Stimulated activated CD4-positive, alpha-beta T cell treated with anti-CD3 and anti-CD28 coated beads, Interleukin-15, amount 100 ng/mL, for 48 hours (primary cell): ENCODE measurements at regions not wholly inside any gene's neighbourhood (a gene's known extent, or its start where the extent isn't known, plus 50 kb on each side); places are given as distances from the start of the nearest gene placed in this dataset.

Source experiments
- DNase-seq, 2 donors: peaks; one replicate each; pipeline ENCODE4 v3.0.0-alpha.2; 2020; ENCODE audit warnings: low read depth in 2 of 2

DNA sequence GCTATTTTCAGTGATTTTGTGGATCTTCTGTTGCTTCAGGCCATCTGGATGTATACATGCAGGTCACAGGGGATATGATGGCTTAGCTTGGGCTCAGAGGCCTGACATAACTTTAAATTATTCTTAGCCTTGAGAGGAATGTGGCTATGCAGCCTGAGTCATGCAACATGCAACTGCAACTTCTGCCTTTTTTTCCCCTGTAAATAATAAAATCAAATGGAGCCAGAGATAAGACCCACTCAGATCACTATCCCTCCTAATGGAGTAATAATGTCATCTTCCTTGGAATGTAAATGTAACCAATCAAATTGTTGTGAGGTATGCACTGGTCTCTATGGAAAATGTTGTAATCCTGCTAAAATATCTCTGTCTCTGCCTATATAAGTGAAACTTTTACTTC is 54.9 kb downstream of the MAGEB17 start:
- no peak for DNase-seq

DNA sequence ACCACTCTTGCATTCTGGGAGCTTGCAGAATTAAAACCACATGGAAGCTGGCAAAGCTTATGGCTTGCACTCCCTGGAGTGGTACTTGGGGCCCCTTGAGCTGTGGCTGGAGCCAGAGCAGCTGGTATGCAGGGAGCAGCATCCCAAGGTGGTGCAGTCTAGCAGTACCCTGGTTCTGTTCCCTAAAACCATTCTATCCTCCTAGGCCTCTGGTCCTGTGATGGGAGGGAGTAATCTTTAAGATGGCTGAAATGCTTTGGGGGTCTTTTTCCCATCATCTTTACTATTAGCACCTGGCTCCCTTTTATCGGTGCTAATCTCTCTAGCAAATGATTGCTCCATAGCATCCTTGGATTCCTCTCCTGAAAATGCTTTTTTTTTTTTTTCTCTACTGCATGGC is 56.1 kb downstream of the MAGEB17 start:
- DNase-seq, result no peak

DNA sequence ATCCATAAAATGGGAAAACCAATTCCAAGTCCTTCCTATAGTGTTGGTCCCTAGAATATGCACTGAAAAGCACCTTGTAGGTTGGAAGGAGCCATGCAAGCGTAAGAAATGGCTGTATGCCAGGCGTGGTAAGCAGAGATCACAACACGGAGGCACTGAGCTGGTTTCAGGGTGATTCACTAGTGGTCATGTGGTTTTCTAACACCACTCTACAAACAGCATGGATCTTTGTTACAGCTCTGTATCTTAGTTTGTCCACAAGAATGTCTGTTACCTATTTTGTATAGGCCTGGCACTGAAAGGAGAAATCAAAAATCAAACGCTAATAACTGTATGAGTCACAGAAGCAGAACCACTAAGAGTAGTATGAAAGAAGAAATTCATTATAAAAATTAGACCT is 71.9 kb downstream of the MAGEB17 start:
- DNase-seq, result peak in 1 of 2 donors; percentile 7

DNA sequence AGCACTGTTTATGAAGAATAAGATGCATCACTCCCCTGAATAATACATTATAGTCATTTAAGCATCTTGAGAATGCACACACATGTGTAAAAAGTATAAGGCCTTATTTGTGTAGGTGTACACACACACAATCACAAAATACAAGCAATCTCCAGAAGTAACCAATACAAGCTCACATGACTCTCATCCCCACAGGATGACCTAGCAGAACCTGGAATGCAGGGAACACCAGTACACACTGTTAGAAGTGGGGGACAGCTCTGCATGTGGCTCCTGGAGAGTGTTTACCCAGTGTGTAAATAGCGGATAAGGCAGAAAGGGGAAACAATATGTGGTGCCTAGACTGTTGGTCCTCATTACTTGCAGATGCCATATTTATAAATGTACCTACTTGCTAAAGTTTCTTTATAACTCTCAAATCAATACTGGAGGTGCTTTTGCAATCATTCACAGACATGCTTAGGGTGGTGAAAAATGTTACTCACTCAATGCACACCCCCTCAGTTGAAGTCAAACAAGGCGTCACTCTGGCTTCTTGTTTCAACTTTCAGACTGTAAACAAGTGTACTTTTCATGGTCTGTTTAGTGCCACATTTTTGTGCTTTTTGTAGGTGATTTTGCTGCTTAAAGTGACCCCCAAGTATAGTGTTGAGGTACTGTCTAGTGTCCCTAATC is 73.1 kb downstream of the MAGEB17 start:
- no peak for DNase-seq

DNA sequence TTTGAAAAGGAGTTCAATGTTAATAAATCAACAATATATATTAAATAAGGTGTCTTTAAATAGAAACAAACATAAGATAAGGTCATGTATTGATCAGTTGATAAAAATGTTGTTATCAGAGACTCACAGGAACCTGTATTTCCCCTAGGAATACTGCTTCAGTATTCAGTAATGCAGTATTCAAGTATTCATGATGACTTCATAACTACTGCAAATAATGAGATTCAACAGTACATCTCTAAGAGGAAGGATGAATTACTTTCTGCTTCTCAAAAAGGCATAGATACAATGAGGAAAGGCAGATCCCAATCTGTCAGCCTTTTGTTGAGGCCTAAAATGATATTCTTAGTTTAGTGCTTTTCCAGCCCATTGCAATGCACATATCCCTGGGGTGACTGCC is 73.7 kb downstream of the MAGEB17 start:
- DNase-seq, result no peak

DNA sequence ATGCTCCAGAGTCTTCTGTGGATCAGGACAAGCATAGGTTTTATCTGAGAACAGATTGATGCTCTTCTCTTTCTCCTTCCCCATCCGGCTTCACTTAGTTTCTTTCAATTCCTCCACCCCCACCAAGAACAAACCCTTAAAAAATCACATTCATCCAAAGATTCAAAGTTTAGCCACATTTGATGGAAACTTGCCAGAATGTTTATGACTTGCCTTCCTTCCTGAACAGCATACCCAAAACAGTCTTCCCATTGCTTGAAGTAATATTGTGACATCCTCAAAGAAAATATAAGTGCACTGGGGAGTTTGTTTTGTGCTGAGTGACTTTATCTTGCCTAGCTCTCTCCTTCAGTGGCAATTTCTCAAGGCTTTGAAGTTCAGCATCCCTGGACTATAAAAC is 83.0 kb downstream of the MAGEB17 start:
- no peak for DNase-seq

DNA sequence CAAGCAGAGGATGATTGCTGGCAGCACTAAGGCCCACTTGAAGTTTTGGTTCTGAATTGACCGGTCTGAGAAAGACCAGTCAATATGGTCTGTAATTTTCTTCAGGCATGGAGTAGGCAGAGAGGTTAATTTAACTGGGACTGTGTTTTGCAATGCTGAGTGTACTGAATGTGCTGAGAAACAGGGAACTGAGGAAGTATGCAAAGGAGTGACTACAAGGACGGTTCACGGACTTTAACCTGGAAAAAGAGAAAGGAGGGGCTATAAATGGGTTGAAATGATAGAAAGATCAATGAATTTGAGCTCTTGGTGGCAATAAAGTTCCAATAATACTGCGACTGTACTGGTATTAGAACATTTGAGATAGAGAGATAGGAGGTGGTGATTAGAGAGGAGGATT is 84.5 kb downstream of the MAGEB17 start:
- DNase-seq, result no peak

DNA sequence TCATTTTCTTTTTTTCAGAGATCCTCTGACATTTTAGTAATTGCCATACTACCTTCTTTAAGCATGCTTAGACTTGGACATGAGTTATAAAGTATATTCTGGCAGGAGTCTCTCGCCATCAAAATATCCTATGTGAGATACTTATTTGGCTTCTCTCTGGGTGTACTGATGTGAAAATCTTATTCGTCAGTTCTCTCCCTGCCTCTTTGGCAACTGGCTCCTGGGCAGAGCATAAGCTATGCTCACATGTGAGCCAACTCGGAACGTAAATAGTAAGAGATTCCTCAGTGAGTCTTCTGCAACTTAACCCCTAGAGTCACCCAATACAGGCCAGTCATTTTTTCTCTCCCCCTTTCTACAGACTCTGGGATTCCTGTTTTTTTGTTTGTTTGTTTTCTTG is 91.6 kb downstream of the MAGEB17 start:
- no peak for DNase-seq

DNA sequence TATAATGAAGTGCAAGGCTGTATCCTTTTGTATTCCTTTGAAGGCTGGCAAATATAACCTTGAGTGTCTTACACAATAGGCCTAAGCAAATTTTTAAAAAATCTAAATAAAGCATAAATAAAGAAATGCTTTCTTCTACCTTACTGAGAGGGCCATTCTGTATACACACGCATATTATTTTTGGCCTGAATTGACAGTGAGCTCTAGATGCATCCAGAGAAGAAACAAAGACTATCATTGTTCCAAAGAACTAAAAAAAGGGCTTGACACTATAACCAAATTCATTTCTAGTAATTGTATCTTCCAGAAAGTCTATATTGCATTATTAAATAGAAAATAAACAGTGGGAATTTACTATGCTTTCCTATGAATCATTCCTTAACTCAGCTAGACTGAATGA is 100.2 kb downstream of the MAGEB17 start:
- no peak for DNase-seq

DNA sequence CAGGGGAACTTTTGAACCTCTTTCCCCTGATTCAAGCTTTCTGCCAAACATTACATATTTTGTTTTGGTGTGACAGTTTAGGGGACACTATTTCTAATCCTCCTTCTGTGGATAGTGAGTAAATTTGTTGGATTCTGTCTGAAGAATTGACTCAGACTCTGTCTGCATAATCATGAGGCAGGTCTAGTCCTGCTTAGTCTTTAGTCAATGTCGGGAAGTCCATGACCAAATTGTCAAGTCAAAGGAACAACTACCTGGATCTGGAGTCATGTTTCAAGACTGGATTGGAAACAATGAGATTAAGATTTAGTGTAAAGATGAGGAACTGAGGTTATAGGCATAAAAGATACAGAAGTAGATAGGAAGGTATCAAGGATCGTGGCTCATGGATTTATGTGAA is 100.9 kb downstream of the MAGEB17 start:
- DNase-seq, result no peak

DNA sequence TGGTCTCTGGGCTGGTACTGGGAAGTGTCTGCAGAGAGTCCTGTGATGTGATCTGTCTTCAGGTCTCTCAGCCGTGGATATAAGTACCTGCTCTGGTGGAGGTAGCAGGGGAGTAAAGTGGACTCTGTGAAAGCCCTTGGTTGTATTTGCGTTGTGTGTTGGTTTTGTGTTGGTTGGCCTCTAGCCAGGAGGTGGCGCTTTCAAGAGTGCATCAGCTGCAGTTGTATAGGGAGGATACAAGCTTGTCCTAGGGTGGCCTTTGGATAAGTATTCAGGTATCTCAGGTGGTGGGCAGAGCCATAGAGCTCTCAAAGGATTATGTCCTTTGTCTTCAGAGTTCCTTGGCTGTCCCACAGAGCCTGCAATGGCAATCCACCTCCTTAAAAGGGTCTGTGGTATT is 111.6 kb downstream of the MAGEB17 start:
- DNase-seq, result no peak

DNA sequence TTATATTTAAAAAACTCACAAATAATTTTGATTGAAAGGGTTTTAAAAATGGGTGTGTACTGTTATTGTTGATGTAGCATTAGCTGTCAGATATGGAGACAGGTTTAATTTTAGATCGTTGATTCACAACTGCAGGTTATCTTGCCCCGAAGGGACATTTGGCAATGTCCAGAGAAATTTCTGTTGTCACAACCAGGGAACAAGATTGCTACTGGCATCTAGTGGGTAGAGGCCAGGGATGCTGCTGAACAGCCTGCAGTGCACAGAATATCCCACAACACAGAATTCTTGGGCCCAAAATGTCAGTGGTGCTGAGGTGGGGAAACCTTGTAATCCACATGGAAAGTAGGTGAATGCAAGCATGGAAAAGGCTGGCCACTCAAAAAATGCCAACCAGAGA is 114.9 kb downstream of the MAGEB17 start:
- DNase-seq, result no peak

DNA sequence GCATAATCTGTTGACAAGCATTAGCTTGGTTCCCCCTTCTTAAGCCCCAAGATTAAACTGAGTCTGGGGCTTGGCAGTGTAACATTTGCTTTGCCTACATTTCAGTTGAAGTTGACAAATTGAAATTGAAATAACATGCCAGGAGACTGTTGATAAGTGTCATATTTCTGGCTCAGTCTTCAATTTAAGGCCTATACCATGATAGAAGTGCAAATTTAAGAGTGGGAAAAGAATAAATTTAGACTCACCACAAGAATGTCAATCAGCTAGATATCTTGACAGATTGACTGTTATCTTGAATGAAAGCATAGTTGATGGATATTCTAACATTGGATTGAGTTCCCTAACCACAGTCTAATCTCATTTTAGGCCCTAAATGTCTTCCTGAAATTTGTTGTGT is 117.6 kb downstream of the MAGEB17 start:
- no peak for DNase-seq

DNA sequence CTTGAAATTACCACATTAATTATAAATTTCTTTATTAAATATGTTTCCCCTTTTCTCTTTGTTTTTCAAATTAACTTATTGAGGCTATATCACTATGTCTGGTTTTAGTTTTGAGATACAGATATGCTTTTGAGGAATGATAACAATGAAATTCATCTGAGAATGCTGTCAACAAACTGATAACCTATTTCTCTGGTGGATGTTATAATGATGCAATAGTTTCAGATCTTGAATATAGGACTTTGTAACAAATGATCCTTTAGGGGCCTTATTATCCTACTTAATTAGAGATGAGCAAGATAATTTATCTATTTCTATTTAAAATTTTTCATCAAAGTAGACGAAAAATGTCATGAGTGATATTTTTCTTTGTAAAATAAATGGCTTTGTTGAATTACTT is 123.7 kb downstream of the MAGEB17 start:
- DNase-seq, result no peak

DNA sequence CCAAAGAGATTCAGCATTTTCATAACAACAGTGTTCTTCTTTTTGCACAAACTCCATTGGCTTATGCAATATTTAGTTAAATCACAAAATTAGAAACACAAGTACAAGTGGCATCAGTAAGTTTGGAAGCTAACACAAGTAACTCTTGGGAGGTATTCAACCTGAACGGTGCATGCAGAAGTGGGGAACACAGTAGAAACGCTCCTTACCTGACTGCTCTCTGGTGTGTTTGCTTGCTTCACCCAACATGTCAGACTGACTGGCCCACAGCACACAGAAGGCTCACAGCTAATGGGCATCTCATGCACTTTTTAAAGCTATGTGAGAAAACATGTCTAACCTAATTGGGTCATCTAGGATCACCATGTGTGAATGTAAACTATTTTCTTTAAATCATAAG is 133.6 kb downstream of the MAGEB17 start:
- no peak for DNase-seq

DNA sequence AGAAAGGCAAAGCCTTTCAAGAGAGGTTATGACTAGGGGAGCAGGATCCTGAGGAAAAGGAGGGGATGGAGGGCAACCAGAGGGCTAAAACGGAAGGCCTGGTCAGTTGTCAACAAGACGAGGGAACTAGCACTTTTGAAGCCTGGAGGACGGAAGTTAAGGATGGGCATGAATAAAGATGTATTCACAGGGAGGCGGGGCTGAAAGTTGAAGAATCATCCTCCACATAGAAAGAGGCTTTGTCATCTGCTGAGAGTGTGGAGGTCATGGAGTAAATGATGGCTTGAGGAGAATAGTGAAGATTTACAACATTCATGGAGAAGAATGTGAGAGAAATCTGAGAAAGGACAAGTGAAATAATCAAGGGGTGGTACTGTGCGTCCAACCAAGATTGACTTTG is 137.5 kb downstream of the MAGEB17 start:
- no peak for DNase-seq

DNA sequence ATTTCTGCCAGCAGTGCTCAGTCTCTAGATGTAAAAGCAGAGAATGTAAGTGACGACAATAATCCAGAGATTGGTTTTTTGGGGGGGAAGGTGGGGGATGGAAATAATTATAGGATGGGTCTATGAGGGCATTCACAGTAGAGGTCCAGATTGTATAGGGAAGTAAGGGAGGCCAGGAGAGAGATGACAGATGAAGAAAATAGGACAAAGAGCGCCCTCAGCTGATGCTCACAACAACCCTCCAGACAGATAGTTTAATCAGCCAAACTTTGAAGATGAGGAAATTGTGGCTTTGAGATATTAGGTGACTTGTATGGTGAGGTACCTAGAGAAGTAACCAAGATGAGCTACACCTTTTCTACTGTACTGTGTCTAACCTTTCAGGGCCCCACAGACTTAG is 137.9 kb downstream of the MAGEB17 start:
- no peak for DNase-seq

DNA sequence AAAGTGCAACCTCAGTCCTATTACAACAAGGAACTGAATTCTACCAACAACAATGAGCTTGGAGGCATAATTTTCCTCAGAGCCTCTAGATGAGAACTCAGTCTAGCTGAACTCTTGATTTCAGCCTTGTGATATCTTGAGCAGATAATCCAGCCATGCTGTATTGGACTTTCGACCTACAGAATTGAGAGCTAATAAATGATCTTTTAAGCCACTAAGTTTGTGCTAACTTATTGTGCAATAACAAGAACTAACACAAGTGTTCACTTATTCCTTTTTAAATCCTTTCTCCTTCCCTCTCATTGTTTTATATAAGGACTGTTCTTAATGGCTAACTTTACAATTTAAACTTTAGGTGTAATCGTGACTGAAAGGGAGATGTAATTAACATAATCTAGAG is 140.7 kb downstream of the MAGEB17 start:
- DNase-seq, result no peak

DNA sequence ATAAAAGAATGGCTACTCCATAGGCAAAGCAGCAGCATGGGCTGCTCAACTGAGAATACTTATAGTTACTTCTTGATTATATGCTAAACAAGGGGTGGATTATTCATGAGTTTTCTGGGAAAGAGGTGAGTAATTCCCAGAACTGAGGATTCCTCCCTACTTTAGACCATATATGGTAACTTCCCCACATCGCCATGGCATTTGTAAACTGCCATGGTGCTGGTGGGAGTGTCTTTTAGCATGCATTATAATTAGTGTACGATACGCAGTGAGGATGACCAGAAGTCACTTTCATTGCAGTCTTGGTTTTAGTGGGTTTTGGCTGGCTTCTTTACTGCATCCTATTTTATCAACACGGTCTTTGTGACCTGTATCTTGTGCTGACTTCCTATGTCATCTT is 141.5 kb downstream of the MAGEB17 start:
- no peak for DNase-seq

DNA sequence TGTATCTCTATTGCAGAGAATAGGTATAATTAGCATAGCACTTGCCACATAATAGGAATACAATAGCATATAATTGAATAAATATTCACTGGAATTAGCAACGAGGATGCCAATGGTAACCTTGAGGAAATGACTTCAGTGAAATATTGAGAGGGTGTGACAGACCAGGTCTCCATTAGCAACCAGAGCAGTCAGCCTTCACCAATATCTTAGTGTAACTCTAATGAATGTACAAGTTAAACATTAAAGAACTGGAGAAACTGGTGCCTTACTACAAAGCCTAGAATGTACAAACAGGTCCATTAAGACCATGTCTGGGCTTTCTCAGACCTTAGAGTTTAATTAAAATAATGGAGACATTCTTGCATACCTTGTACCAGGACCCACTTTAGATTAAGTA is 143.0 kb downstream of the MAGEB17 start:
- no peak for DNase-seq

DNA sequence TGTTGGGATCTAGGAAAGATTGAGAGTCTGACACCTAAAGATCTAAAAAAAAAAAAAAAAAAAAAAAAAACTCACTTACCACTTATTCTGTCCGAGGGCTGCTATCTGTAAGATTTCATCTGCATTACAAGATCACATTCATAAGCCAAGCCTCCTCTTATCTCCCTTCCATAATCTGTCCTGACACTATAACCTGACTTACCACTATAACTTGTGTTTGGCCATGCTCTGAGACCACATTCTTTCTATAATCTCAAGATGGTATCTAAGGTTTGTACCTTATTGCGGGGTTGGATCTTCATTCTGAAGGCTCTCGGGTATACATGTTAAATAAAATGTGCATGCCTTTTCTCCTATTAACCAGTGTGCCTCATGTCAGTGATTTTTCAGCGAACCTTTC is 144.4 kb downstream of the MAGEB17 start:
- DNase-seq, result no peak

DNA sequence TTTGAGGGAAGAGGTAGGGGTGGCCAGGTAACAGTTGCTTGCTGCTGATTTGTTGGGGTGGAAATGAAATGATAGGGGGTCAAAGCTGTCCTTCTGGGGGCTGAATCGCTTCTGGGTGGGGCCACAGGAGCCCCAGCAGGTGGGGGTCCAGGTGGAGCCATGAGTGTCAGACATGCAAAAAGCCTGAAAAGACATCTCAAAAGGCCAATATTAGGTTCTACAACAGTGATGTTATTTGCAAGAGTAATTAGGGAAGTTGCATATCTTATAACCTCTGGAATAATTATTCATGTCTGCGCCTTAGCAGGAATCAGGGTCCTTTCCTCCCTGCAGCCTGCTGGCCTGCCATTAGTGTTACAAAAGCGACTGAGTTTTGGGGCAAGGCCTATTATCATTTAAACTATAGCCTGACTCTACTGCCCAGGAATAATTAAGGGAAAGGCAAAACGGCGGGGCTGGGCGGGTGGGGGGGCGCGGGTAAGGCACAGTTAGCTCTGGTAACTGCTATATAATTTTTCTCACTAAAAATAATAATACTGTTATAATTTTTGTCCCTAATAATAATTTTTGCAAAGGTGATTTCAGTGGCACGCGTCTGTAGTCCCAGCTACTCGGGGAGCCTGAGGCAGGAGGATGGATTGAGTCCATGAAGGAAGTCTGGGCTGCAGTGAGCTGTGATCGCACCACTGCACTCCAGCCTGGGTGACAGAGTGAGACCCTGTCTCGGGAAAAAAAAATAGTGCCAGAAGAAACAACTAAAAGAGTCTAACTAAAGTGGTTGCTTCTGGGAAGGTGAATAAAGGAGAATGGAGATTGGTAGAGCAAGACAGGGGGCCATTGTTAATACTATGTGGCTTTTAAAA is 145.7 kb downstream of the MAGEB17 start:
- DNase-seq, result no peak

DNA sequence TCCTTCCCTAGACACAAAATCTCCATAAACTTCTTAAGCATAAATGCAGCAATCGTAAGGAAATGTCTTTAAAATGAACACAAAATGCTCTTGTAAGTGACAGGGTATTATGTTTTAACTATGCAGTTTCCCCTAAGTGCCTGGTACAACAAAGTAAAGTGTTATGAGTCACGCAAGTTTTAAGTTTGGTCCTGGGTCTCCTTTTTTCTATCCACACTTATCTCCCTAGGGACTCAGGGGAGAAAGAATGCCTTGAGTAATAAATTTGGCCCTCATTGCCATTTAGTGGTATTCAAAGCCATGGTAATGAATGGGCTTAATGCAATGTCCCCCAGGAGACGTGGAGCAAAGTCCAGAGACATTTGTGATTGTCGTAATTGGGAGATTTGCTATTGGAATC is 149.1 kb downstream of the MAGEB17 start:
- DNase-seq, result no peak

DNA sequence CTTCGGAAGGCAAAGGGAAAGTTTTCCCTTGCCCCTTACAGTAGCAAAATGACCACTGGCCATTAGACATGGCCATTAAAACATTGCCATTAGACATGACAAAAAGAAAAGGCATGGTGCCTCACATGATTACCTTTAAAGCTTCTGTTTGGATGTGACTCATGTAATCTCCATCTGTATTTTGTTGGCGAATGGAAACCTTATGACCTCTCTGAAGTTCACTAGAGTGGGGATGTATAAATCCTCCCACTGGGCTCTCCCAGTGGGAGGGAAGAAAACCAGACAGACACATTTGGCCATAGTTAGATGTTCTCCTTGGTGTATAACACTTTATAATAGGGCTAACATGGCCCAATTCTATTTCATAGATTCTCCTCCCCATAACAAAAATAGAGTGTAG is 152.6 kb downstream of the MAGEB17 start:
- DNase-seq, result no peak
